Tibial nerve (tissue), 4 donors: ENCODE measurements at regions not wholly inside any gene's neighbourhood (a gene's known extent, or its start where the extent isn't known, plus 50 kb on each side); places are given as distances from the start of the nearest gene placed in this dataset.

Source experiments
- EP300 ChIP-seq, 2 donors: sonication (generic); formaldehyde crosslinking; IDR thresholded peaks; one replicate each; pipeline ENCODE4 v1.6.1; 2017; ENCODE audit warnings: antibody characterized with exemption in 2 of 2, mild to moderate bottlenecking in 1 of 2
- TF ChIP-seq, protein P1 (sequence below), 5 experiments: fragments of 200-600 bp in 3 of 5; fragments of 450-650 bp in 2 of 5; sonication (generic) in 3 of 5; IDR thresholded peaks; one replicate each; pipeline ENCODE4 v1.5.1; 2016 to 2019; ENCODE audit warnings: antibody characterized with exemption in 5 of 5, mild to moderate bottlenecking in 3 of 5, moderate library complexity in 2 of 5

DNA sequence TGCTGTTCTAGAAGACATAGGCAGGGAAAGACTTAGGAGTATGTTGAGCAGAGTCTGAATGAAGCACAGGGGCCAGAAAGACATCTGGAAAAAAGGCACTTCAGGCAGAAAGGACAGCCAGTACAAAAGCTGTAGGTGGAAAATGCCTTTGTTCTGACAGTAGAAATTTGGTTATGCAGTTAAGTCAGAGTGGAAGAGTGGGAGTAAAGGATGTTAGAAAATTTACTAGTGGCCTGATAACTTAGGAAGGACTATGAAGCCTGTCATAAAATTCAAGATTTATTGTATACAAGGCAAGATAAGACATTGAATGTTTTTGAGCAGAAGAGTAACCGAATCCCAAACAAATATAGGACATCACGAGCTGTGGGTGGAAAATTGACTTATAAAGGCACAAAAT, 987.9 kb downstream of the PLA2G4A start:
- TF ChIP-seq, protein P1, sequence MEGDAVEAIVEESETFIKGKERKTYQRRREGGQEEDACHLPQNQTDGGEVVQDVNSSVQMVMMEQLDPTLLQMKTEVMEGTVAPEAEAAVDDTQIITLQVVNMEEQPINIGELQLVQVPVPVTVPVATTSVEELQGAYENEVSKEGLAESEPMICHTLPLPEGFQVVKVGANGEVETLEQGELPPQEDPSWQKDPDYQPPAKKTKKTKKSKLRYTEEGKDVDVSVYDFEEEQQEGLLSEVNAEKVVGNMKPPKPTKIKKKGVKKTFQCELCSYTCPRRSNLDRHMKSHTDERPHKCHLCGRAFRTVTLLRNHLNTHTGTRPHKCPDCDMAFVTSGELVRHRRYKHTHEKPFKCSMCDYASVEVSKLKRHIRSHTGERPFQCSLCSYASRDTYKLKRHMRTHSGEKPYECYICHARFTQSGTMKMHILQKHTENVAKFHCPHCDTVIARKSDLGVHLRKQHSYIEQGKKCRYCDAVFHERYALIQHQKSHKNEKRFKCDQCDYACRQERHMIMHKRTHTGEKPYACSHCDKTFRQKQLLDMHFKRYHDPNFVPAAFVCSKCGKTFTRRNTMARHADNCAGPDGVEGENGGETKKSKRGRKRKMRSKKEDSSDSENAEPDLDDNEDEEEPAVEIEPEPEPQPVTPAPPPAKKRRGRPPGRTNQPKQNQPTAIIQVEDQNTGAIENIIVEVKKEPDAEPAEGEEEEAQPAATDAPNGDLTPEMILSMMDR (IDR thresholded peaks at IDR 0.05) = no peak
- no peak for TF ChIP-seq EP300 (IDR thresholded peaks at IDR 0.05)
